B cell (primary cell): ENCODE measurements at regions not wholly inside any gene's neighbourhood (a gene's known extent, or its start where the extent isn't known, plus 50 kb on each side); places are given as distances from the start of the nearest gene placed in this dataset.

Experiments used
- ATAC-seq: fragments of 200-7000 bp; cut with Tn5 transposase; one replicate; pipeline ENCODE4 v1.10.0; 2021; ENCODE audit warnings: low read depth, mild to moderate bottlenecking, moderate number of reproducible peaks, moderate library complexity
- CTCF ChIA-PET: fragments of 350-600 bp; sonication (Branson Sonifier 250); formaldehyde crosslinking; loops from one replicate; lab custom pipeline; 2021; ENCODE audit warnings: antibody characterized with exemption, inconsistent platforms; lab: Charles Lee
- POLR2A ChIA-PET: fragments of 350-600 bp; sonication (Branson Sonifier 250); formaldehyde crosslinking; loops from one replicate; lab custom pipeline; 2021; ENCODE audit warnings: antibody characterized with exemption; lab: Charles Lee
- DNase-seq: peaks from one replicate; pipeline ENCODE4 v3.0.0; 2013
- H2AFZ ChIP-seq: 2 replicates; pipeline ENCODE4 v1.6.1; 2012; ENCODE audit warnings: mild to moderate bottlenecking, low read depth, low read length; ENCODE audit not compliant: insufficient read depth, poor library complexity, severe bottlenecking
- H3K27ac ChIP-seq, 2 donors: 1 replicate in 1 of 2; 2 replicates in 1 of 2; pipeline ENCODE4 v1.5.1; 2012 to 2013; ENCODE audit warnings: low read length in 2 of 2, mild to moderate bottlenecking in 2 of 2, moderate library complexity in 1 of 2
- H3K27me3 ChIP-seq, 4 experiments: fragments of 200-600 bp in 1 of 4; sonication (generic) in 1 of 4; replicated peaks in 1 of 4; 1 replicate in 2 of 4; 2 replicates in 2 of 4; pipeline versions ENCODE4 v1.6.1 to v1.7.0; 2013 to 2016; ENCODE audit warnings: low read length in 3 of 4, mild to moderate bottlenecking in 2 of 4, mixed read lengths in 1 of 4, moderate library complexity in 1 of 4; ENCODE audit not compliant: insufficient read depth in 4 of 4, control insufficient read depth in 3 of 4; ENCODE audit errors: control extremely low read depth in 1 of 4
- H3K36me3 ChIP-seq, 2 experiments: replicated peaks in 1 of 2; 1 replicate in 1 of 2; 2 replicates in 1 of 2; pipeline versions ENCODE4 v1.6.1 to v1.7.1; 2013; ENCODE audit warnings: low read length in 1 of 2; ENCODE audit not compliant: insufficient read depth in 2 of 2, control insufficient read depth in 1 of 2; ENCODE audit errors: control extremely low read depth in 1 of 2, extremely low read depth in 1 of 2
- H3K4me1 ChIP-seq, 2 donors: fragments of 200-600 bp in 1 of 2; sonication (generic) in 1 of 2; 1 replicate in 1 of 2; 2 replicates in 1 of 2; pipeline versions ENCODE4 v1.5.1 to v1.6.1; 2013 to 2017; ENCODE audit warnings: low read length in 2 of 2; ENCODE audit not compliant: control insufficient read depth in 2 of 2, insufficient read depth in 2 of 2
- H3K4me2 ChIP-seq: replicated peaks from 2 replicates; pipeline ENCODE3; 2012; ENCODE audit warnings: mild to moderate bottlenecking, low read depth, low read length; ENCODE audit not compliant: poor library complexity, severe bottlenecking
- H3K4me3 ChIP-seq, 5 experiments: fragments of 200-600 bp in 1 of 5; sonication (generic) in 1 of 5; 1 replicate in 3 of 5; 2 replicates in 2 of 5; pipeline versions ENCODE4 v1.5.1 to v1.7.0; 2011 to 2016; ENCODE audit warnings: low read length in 4 of 5, mild to moderate bottlenecking in 4 of 5, low read depth in 2 of 5, control low read depth in 1 of 5, moderate library complexity in 1 of 5; ENCODE audit not compliant: insufficient read depth in 1 of 5; ENCODE audit errors: control extremely low read depth in 1 of 5, extremely low read depth in 1 of 5
- H3K79me2 ChIP-seq: fragments of 200-600 bp; sonication (generic); one replicate; pipeline ENCODE4 v1.6.0; 2016; ENCODE audit warnings: low read length; ENCODE audit not compliant: control insufficient read depth, insufficient read depth
- H3K9ac ChIP-seq: fragments of 200-600 bp; sonication (generic); 2 replicates; pipeline ENCODE4 v1.6.1; 2017; ENCODE audit warnings: mild to moderate bottlenecking, low read length, moderate library complexity
- H3K9me3 ChIP-seq, 3 donors: one replicate each; pipeline versions ENCODE4 v1.6.1 to v1.7.1; 2013; ENCODE audit warnings: low read length in 2 of 3; ENCODE audit not compliant: control insufficient read depth in 2 of 3, insufficient read depth in 1 of 3; ENCODE audit errors: control extremely low read depth in 1 of 3
- H4K20me1 ChIP-seq: 2 replicates; pipeline ENCODE4 v1.6.0; 2012; ENCODE audit warnings: mild to moderate bottlenecking, low read length; ENCODE audit not compliant: insufficient read depth, control insufficient read depth, poor library complexity, severe bottlenecking
- H3K27ac Mint-ChIP-seq: one replicate; pipeline ENCODE4 v1.8.0; 2021; ENCODE audit warnings: mixed read lengths
- H3K27me3 Mint-ChIP-seq: one replicate; pipeline ENCODE4 v1.8.0; 2021; ENCODE audit warnings: mixed read lengths
- H3K4me1 Mint-ChIP-seq: one replicate; pipeline ENCODE4 v1.8.0; 2021; ENCODE audit warnings: mixed read lengths
- H3K4me3 Mint-ChIP-seq: one replicate; pipeline ENCODE4 v1.8.0; 2021; ENCODE audit warnings: mixed read lengths
- H3K9me3 Mint-ChIP-seq: one replicate; pipeline ENCODE4 v1.8.0; 2022; ENCODE audit warnings: mixed read lengths; ENCODE audit not compliant: insufficient read depth
- CTCF ChIP-seq: fragments of 200-600 bp; IDR thresholded peaks from one replicate; pipeline ENCODE4 v1.8.0; 2022; ENCODE audit warnings: antibody characterized with exemption, mild to moderate bottlenecking
- EZH2 ChIP-seq: IDR thresholded peaks from 2 replicates; pipeline ENCODE4 v1.6.1; 2012; ENCODE audit warnings: borderline replicate concordance, low read depth, mild to moderate bottlenecking, moderate library complexity, low read length; ENCODE audit not compliant: insufficient read depth, poor library complexity, severe bottlenecking
- WGBS: methylation state at CpG from one replicate; pipeline ENCODE4 v1.1.5; 2013; ENCODE audit warnings: missing lambda C conversion rate; ENCODE audit not compliant: insufficient coverage; 5-methylcytosine and 5-hydroxymethylcytosine counted together
- intact Hi-C: fragments of 100-400 bp; cut with micrococcal nuclease; formaldehyde crosslinking; loops from one replicate; pipeline ENCODE4 v1.10.0; 2022

DNA sequence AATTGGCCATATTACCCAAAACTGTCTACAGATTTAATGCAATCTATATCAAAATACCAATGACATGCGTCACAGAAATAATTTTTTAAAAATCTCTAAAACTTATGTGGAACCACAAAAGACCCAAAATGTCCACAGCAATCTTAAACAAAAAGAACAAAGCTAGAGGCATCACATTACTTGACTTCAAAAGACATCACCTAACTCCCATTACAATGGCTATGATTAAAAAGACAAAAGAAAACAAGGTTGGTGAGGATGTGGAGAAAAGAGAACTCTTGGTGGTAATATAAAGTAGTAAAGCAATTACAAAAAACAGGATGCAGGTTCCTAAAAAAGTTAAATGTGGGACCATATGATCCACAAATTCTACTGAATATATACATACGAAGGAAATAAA is 187.6 kb upstream of the CNTN6 start:
- no peaks in the 10 kb centered on the region for H3K36me3 ChIP-seq
- no peak overlapping the region for H3K4me2 ChIP-seq
- H3K27me3 Mint-ChIP-seq: no peaks in the 10 kb centered on the region
- CTCF ChIA-PET: no interaction called here
- H4K20me1 ChIP-seq: no peaks in the 10 kb centered on the region
- no peak overlapping the region for H3K27ac Mint-ChIP-seq
- no peaks in the 10 kb centered on the region for H3K27me3 ChIP-seq
- H3K79me2 ChIP-seq: no peaks in the 10 kb centered on the region
- peaks cover 2% of the 10 kb centered on the region for H3K9me3 Mint-ChIP-seq
- no peaks in the 10 kb centered on the region for H3K4me1 ChIP-seq
- no peak overlapping the region for H3K4me3 ChIP-seq
- H3K4me1 Mint-ChIP-seq: no peaks in the 10 kb centered on the region
- WGBS: 83% methylated on average over 1 of the region's 2 CpGs
- no peak overlapping the region for H3K9ac ChIP-seq
- ATAC-seq (no peak), DNase-seq (no peak)
- POLR2A ChIA-PET: no interaction called here
- H3K27ac ChIP-seq: no peak overlapping the region
- no peak overlapping the region for H3K4me3 Mint-ChIP-seq
- H3K9me3 ChIP-seq: peaks cover 0 to 8% (median 4%) of the 10 kb centered on the region in 3 donors
- intact Hi-C loops: no loop called here
- TF ChIP-seq CTCF (no peak), EZH2 (no peak)
- no peak overlapping the region for H2AFZ ChIP-seq

GRCh38 chr3:906739-907138 is 186.1 kb upstream of the CNTN6 start:
- Histone ChIP-seq H2AFZ (no peak overlapping the region), H4K20me1 (no peaks in the 10 kb centered on the region), H3K27me3 (no peaks in the 10 kb centered on the region), H3K4me2 (no peak overlapping the region), H3K9ac (no peak overlapping the region), H3K4me1 (no peaks in the 10 kb centered on the region), H3K27ac (no peak overlapping the region), H3K79me2 (no peaks in the 10 kb centered on the region), H3K36me3 (no peaks in the 10 kb centered on the region), H3K4me3 (no peak overlapping the region), H3K9me3 (peaks cover 0 to 5% (median 2%) of the 10 kb centered on the region in 3 donors)
- peaks cover 2% of the 10 kb centered on the region for H3K9me3 Mint-ChIP-seq
- 24% methylated on average over 2 of the region's 3 CpGs for WGBS
- POLR2A ChIA-PET: no interaction called here
- H3K27ac Mint-ChIP-seq: no peak overlapping the region
- DNase-seq: no peak
- intact Hi-C loops: no loop called here
- ATAC-seq: no peak
- no peak for TF ChIP-seq CTCF
- TF ChIP-seq EZH2: no peak
- no peaks in the 10 kb centered on the region for H3K27me3 Mint-ChIP-seq
- H3K4me1 Mint-ChIP-seq: no peaks in the 10 kb centered on the region
- H3K4me3 Mint-ChIP-seq: no peak overlapping the region
- CTCF ChIA-PET: interaction anchor here (0.6 kb wide), 1 partner anchor 9 kb away, joined by 3 read pairs; no protein-coding TSS in a partner anchor
